ENCODE measurements at regions not wholly inside any gene's neighbourhood (a gene's known extent, or its start where the extent isn't known, plus 50 kb on each side); places are given as distances from the start of the nearest gene placed in this dataset.

- TF ChIP-seq ZNF788 (CRISPR knock-in tag; IDR thresholded peaks at IDR 0.05; ENCODE audit: borderline replicate concordance): 0 out of 2 replicates have a peak, but pooled peaks have one; percentile 20
These were observed 123.6 kb upstream of the MED13 start (continued) for GRCh38 chr17:62188713-62189112.

- no TSS peak for BruUV-seq (replicated peaks)
These were observed 122.6 kb upstream of the MED13 start for GRCh38 chr17:62187681-62188080.

More at GRCh38 chr17:62187681-62188080, 122.6 kb upstream of the MED13 start:
- no peak for TF ChIP-seq RFX1 (IDR thresholded peaks at IDR 0.05)
- no peak for TF ChIP-seq TSC22D2 (CRISPR knock-in tag; IDR thresholded peaks at IDR 0.05; ENCODE audit: borderline replicate concordance)
- TF ChIP-seq ZNF329 (CRISPR knock-in tag; IDR thresholded peaks at IDR 0.05; ENCODE audit: low read depth): no peak
- no peak for TF ChIP-seq ATF6 (CRISPR knock-in tag; conservative IDR thresholded peaks at IDR 0.05)
- no peak for TF ChIP-seq ZNF205 (CRISPR knock-in tag; IDR thresholded peaks at IDR 0.05)
- TF ChIP-seq CREBL2 (CRISPR knock-in tag; IDR thresholded peaks at IDR 0.05; ENCODE audit: borderline replicate concordance): no peak
- no peak for TF ChIP-seq MBNL3 (CRISPR knock-in tag; conservative IDR thresholded peaks at IDR 0.05)
- no peak for TF ChIP-seq PRPF4 (IDR thresholded peaks at IDR 0.05; ENCODE audit: low read depth, low read length, poor library complexity, severe bottlenecking)
- TF ChIP-seq ATF4 (CRISPR knock-in tag; IDR thresholded peaks at IDR 0.05): no peak
- Histone ChIP-seq H3K4me1 (ENCODE audit: insufficient read depth, low read length) (peaks cover 26% of the 10 kb centered on the region), H3K4me2 (ENCODE audit: low read depth, low read length) (no peak overlapping the region), H3K27me3 (ENCODE audit: control insufficient read depth in 1 of 2, insufficient read depth in 2 of 2, low read length in 2 of 2) (no peaks in the 10 kb centered on the region), H3K4me3 (replicated peaks in 1 of 3; ENCODE audit: insufficient read depth in 1 of 3, low read depth in 2 of 3, low read length in 3 of 3) (no peak overlapping the region), H2AFZ (ENCODE audit: low read length) (no peak overlapping the region), H4K20me1 (ENCODE audit: insufficient read depth, low read length) (no peaks in the 10 kb centered on the region), H3K9me3 (ENCODE audit: low read length) (no peaks in the 10 kb centered on the region), H3K36me3 (replicated peaks in 1 of 2; ENCODE audit: control insufficient read depth in 1 of 2, insufficient read depth in 2 of 2, low read length in 2 of 2) (no peaks in the 10 kb centered on the region), H3K9ac (ENCODE audit: insufficient read depth, low read depth, low read length) (no peak overlapping the region), H3K27ac (ENCODE audit: extremely low read length, insufficient read depth, low read length) (no peak overlapping the region), H3K79me2 (ENCODE audit: insufficient read depth, low read length) (no peaks in the 10 kb centered on the region)
- intact Hi-C loops (cut with micrococcal nuclease; ENCODE audit: unreplicated experiment): no loop called here
- FAIRE-seq (no peak), ATAC-seq (no peak), DNase-seq (ENCODE audit: low spot score) (no peak)
- WGBS (ENCODE audit: low lambda C conversion rate): 74% methylated on average over 3 of the region's 3 CpGs
- CTCF ChIA-PET (ENCODE audit: low intra/inter-chr PET ratio, low total read pairs): no interaction called here
- in situ Hi-C loops (cut with HindIII; ENCODE audit: extremely low pct_ligation_motif_present, low pct_unique_long_range_greater_than_20kb): no loop called here
- POLR2A ChIA-PET: no interaction called here

Measured in HepG2 (cell line).